H1 (cell line): ENCODE measurements at regions not wholly inside any gene's neighbourhood (a gene's known extent, or its start where the extent isn't known, plus 50 kb on each side); places are given as distances from the start of the nearest gene placed in this dataset.

Source experiments
- CTCF ChIA-PET: fragments of 300-600 bp; sonication (Branson Sonifier 250); formaldehyde crosslinking; loops from one replicate; lab custom pipeline; 2021; ENCODE audit not compliant: partially characterized antibody; lab: Charles Lee
- POLR2A ChIA-PET: fragments of 300-600 bp; sonication (Branson Sonifier 250); formaldehyde crosslinking; loops from one replicate; lab custom pipeline; 2021; ENCODE audit warnings: inconsistent platforms; ENCODE audit not compliant: partially characterized antibody; lab: Charles Lee
- DNase-seq, 2 experiments: peaks; one replicate each; pipeline versions ENCODE4 v3.0.0 to v3.0.0-alpha.2; 2010 to 2022; ENCODE audit warnings: low spot score in 2 of 2, low read depth in 1 of 2, mixed read lengths in 1 of 2
- FAIRE-seq: peaks from 2 replicates; lab custom pipeline; 2011; peaks lifted over from hg19 to GRCh38; lab: Jason Lieb, UNC
- H2AFZ ChIP-seq: 2 replicates; pipeline ENCODE4 v1.8.1; 2012; ENCODE audit warnings: low read length, inconsistent platforms
- H2AK5ac ChIP-seq: 2 replicates; pipeline ENCODE4 v1.6.1; 2013; ENCODE audit warnings: low read depth, low read length
- H2BK120ac ChIP-seq: replicated peaks from 2 replicates; pipeline ENCODE3; 2013; ENCODE audit warnings: low read depth, low read length, inconsistent platforms
- H2BK12ac ChIP-seq: 2 replicates; pipeline ENCODE4 v1.6.1; 2013; ENCODE audit warnings: low read depth, low read length
- H2BK15ac ChIP-seq: 2 replicates; pipeline ENCODE4 v1.6.1; 2013; ENCODE audit warnings: low read length
- H2BK20ac ChIP-seq: 2 replicates; pipeline ENCODE4 v1.6.1; 2013; ENCODE audit warnings: low read length
- H2BK5ac ChIP-seq: 2 replicates; pipeline ENCODE4 v1.6.1; 2013; ENCODE audit warnings: low read depth, low read length
- H3K14ac ChIP-seq: 2 replicates; pipeline ENCODE4 v1.6.1; 2013; ENCODE audit warnings: inconsistent platforms; ENCODE audit not compliant: insufficient read length
- H3K18ac ChIP-seq: 2 replicates; pipeline ENCODE4 v1.6.1; 2013; ENCODE audit warnings: low read length; ENCODE audit errors: extremely low read depth
- H3K23ac ChIP-seq: 2 replicates; pipeline ENCODE4 v1.6.1; 2013; ENCODE audit warnings: inconsistent platforms; ENCODE audit not compliant: insufficient read length
- H3K23me2 ChIP-seq: 2 replicates; pipeline ENCODE4 v1.6.1; 2013; ENCODE audit warnings: low read depth, low read length
- H3K27ac ChIP-seq: 2 replicates; pipeline ENCODE4 v1.6.1; 2011; ENCODE audit warnings: low read depth, low read length, inconsistent platforms
- H3K27me3 ChIP-seq, 4 experiments: replicated peaks in 1 of 4; 1 replicate in 1 of 4; 2 replicates in 3 of 4; pipeline versions ENCODE4 v1.6.1 to v1.8.1; 2011 to 2013; ENCODE audit warnings: low read length in 3 of 4, mild to moderate bottlenecking in 3 of 4, inconsistent platforms in 2 of 4, mixed read lengths in 2 of 4, moderate library complexity in 1 of 4; ENCODE audit not compliant: control insufficient read depth in 3 of 4, insufficient read depth in 3 of 4; ENCODE audit errors: extremely low read depth in 1 of 4
- H3K36me3 ChIP-seq, 4 experiments: 2 replicates each; pipeline versions ENCODE4 v1.6.1 to v1.8.1; 2011 to 2013; ENCODE audit warnings: mild to moderate bottlenecking in 4 of 4, low read length in 3 of 4, moderate library complexity in 2 of 4, control low read depth in 1 of 4, inconsistent platforms in 1 of 4; ENCODE audit not compliant: insufficient read depth in 4 of 4, control insufficient read depth in 2 of 4
- H3K4ac ChIP-seq: replicated peaks from 2 replicates; pipeline ENCODE3; 2013; ENCODE audit warnings: low read length, low read depth, mixed read lengths, inconsistent platforms; ENCODE audit not compliant: insufficient read length
- H3K4me1 ChIP-seq, 4 experiments: replicated peaks in 1 of 4; 1 replicate in 1 of 4; 2 replicates in 3 of 4; pipeline versions ENCODE4 v1.6.1 to v1.8.1; 2011 to 2013; ENCODE audit warnings: low read length in 3 of 4, inconsistent platforms in 2 of 4, mixed read lengths in 1 of 4; ENCODE audit not compliant: insufficient read depth in 4 of 4, control insufficient read depth in 3 of 4
- H3K4me2 ChIP-seq, 2 experiments: 2 replicates each; pipeline versions ENCODE4 v1.6.1 to v1.8.1; 2011 to 2013; ENCODE audit warnings: low read depth in 2 of 2, low read length in 2 of 2, control low read depth in 1 of 2, inconsistent platforms in 1 of 2, mild to moderate bottlenecking in 1 of 2; ENCODE audit not compliant: insufficient read depth in 1 of 2
- H3K4me3 ChIP-seq, 4 experiments: fragments of 200-600, 300-600 bp in 1 of 4; sonication (generic), shearing (Covaris generic), sonication (Bioruptor Twin) in 1 of 4; 2 replicates each; pipeline versions ENCODE4 v1.5.1 to v1.8.1; 2011 to 2016; ENCODE audit warnings: low read length in 4 of 4, low read depth in 3 of 4, control low read depth in 2 of 4, inconsistent platforms in 2 of 4, mild to moderate bottlenecking in 2 of 4, mixed read lengths in 1 of 4, moderate library complexity in 1 of 4; ENCODE audit not compliant: insufficient read depth in 2 of 4; ENCODE audit errors: extremely low read depth in 1 of 4
- H3K56ac ChIP-seq: replicated peaks from 2 replicates; pipeline ENCODE3; 2013; ENCODE audit warnings: low read depth, mild to moderate bottlenecking, mixed read lengths, low read length, inconsistent platforms; ENCODE audit not compliant: insufficient read length
- H3K79me1 ChIP-seq: 2 replicates; pipeline ENCODE4 v1.6.1; 2013; ENCODE audit warnings: low read depth, low read length, control low read depth
- H3K79me2 ChIP-seq, 2 experiments: 2 replicates each; pipeline versions ENCODE4 v1.6.1 to v1.8.1; 2012 to 2013; ENCODE audit warnings: low read length in 2 of 2, mild to moderate bottlenecking in 2 of 2, inconsistent platforms in 1 of 2; ENCODE audit not compliant: insufficient read depth in 2 of 2, control insufficient read depth in 1 of 2
- H3K9ac ChIP-seq, 4 experiments: replicated peaks in 1 of 4; 1 replicate in 1 of 4; 2 replicates in 3 of 4; pipeline versions ENCODE4 v1.6.1 to v1.8.1; 2011 to 2013; ENCODE audit warnings: low read depth in 3 of 4, low read length in 3 of 4, control low read depth in 2 of 4, mild to moderate bottlenecking in 2 of 4, moderate library complexity in 2 of 4, inconsistent platforms in 1 of 4; ENCODE audit errors: extremely low read depth in 1 of 4
- H3K9me3 ChIP-seq, 2 experiments: 2 replicates each; pipeline versions ENCODE4 v1.6.1 to v1.8.1; 2012 to 2013; ENCODE audit warnings: mild to moderate bottlenecking in 2 of 2, moderate library complexity in 2 of 2, control low read depth in 1 of 2, inconsistent platforms in 1 of 2, low read depth in 1 of 2, low read length in 1 of 2, mixed read lengths in 1 of 2; ENCODE audit not compliant: insufficient read depth in 2 of 2
- H4K20me1 ChIP-seq, 2 experiments: replicated peaks in 1 of 2; 2 replicates each; pipeline versions ENCODE3 to v1.8.1; 2011 to 2013; ENCODE audit warnings: inconsistent platforms in 2 of 2, low read length in 2 of 2, mild to moderate bottlenecking in 1 of 2; ENCODE audit not compliant: insufficient read depth in 2 of 2, control insufficient read depth in 1 of 2
- H4K5ac ChIP-seq: 2 replicates; pipeline ENCODE4 v1.6.1; 2013; ENCODE audit warnings: low read length, low read depth, mixed read lengths, inconsistent platforms; ENCODE audit not compliant: insufficient read length
- H4K8ac ChIP-seq: 2 replicates; pipeline ENCODE4 v1.8.0; 2013; ENCODE audit warnings: mild to moderate bottlenecking, moderate library complexity, low read length, inconsistent platforms; ENCODE audit not compliant: insufficient read depth; ENCODE audit errors: extremely low read depth
- H4K91ac ChIP-seq: replicated peaks from 2 replicates; pipeline ENCODE3; 2013; ENCODE audit warnings: low read length, mixed read lengths, inconsistent platforms; ENCODE audit not compliant: insufficient read length
- POLR2AphosphoS5 ChIP-seq: IDR thresholded peaks from 2 replicates; pipeline ENCODE4 v1.6.1; 2011; ENCODE audit warnings: low read depth, low read length
- POU5F1 ChIP-seq: IDR thresholded peaks from 2 replicates; pipeline ENCODE4 v1.6.1; 2011; ENCODE audit warnings: low read depth, mild to moderate bottlenecking, low read length, moderate library complexity
- SIN3A ChIP-seq, 2 experiments: IDR thresholded peaks in 1 of 2; conservative IDR thresholded peaks in 1 of 2; 2 replicates each; pipeline ENCODE4 v1.6.1; 2011 to 2012; ENCODE audit warnings: low read length in 2 of 2, improper control_type of control experiment in 1 of 2, low read depth in 1 of 2, mild to moderate bottlenecking in 1 of 2
- TEAD4 ChIP-seq: IDR thresholded peaks from 2 replicates; pipeline ENCODE4 v1.6.1; 2012; ENCODE audit warnings: low read depth, low read length, inconsistent platforms, mixed read lengths
- WGBS, 2 experiments: shearing (Covaris generic) in 1 of 2; methylation state at CpG; one replicate each; pipeline versions ENCODE4 v1.1.6 to v1.1.7; 2013 to 2015; ENCODE audit warnings: low lambda C conversion rate in 2 of 2, mixed read lengths in 2 of 2, inconsistent platforms in 1 of 2, low coverage in 1 of 2, missing lambda C conversion rate in 1 of 2; ENCODE audit not compliant: insufficient replicate concordance in 2 of 2, insufficient coverage in 1 of 2, insufficient read length in 1 of 2; ENCODE audit errors: extremely low coverage in 1 of 2, missing lambda C conversion rate in 1 of 2; 5-methylcytosine and 5-hydroxymethylcytosine counted together

GRCh38 chr9:16115994-16116393 is 563.2 kb downstream of the CCDC171 start:
- Histone ChIP-seq H4K91ac (no peak overlapping the region), H3K27ac (no peak overlapping the region), H2BK20ac (no peak overlapping the region), H2AFZ (no peak overlapping the region), H3K4me1 (peaks cover 0 to 2% (median 0%) of the 10 kb centered on the region in 4 experiments; a peak in 2 of 7 replicates), H3K27me3 (no peaks in the 10 kb centered on the region), H3K9ac (no peak overlapping the region), H4K8ac (no peak overlapping the region), H3K4me2 (no peak overlapping the region), H3K23ac (no peak overlapping the region), H3K36me3 (no peaks in the 10 kb centered on the region), H3K56ac (no peak overlapping the region), H2BK120ac (no peak overlapping the region), H3K4ac (no peak overlapping the region), H4K5ac (no peak overlapping the region), H3K14ac (no peak overlapping the region), H4K20me1 (no peaks in the 10 kb centered on the region), H3K79me1 (no peaks in the 10 kb centered on the region), H2BK5ac (no peak overlapping the region), H3K23me2 (no peaks in the 10 kb centered on the region), H3K79me2 (no peaks in the 10 kb centered on the region), H2BK15ac (no peak overlapping the region), H3K18ac (no peak overlapping the region), H2AK5ac (no peak overlapping the region), H3K4me3 (no peak overlapping the region), H3K9me3 (no peaks in the 10 kb centered on the region), H2BK12ac (no peak overlapping the region)
- POLR2A ChIA-PET: no interaction called here
- WGBS, 2 experiments: 81% methylated on average over 1 of the region's 1 CpG; no CpG with 5 or more reads in 1 of the 2 experiments
- no peak for DNase-seq
- TF ChIP-seq TEAD4: no peak
- TF ChIP-seq POU5F1: no peak
- no peak for TF ChIP-seq SIN3A (conservative IDR thresholded peaks at IDR 0.05 in 1 of 2, IDR thresholded peaks at IDR 0.05 in 1 of 2; ENCODE audit: low read depth in 1 of 2, low read length in 2 of 2)
- TF ChIP-seq POLR2AphosphoS5: no peak
- FAIRE-seq: no peak
- CTCF ChIA-PET: interaction anchor here (1.0 kb wide), 1 partner anchor 9 kb away, joined by 3 read pairs; no protein-coding TSS in a partner anchor
